ENCODE measurements at regions not wholly inside any gene's neighbourhood (a gene's known extent, or its start where the extent isn't known, plus 50 kb on each side); places are given as distances from the start of the nearest gene placed in this dataset.

DNA sequence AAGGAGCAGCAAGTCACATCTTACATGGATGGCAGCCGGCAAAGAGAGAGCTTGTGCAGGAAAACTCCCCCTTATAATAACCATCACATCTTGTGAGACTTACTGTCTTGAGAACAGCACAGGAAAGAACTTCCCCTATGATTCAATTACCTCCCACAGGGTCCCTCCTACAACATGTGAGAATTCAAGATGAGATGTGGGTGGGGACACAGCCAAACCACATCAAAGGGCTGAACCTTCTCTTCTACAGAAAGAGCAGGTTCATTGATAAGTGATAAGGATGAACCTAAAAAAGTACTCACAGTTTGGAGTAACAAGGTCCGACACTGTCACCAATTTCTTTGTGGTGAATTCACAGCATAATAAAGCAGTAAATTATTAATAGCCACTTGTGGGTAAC, 422.2 kb upstream of the FSIP2 start (continued):
- TF ChIP-seq, protein P1, sequence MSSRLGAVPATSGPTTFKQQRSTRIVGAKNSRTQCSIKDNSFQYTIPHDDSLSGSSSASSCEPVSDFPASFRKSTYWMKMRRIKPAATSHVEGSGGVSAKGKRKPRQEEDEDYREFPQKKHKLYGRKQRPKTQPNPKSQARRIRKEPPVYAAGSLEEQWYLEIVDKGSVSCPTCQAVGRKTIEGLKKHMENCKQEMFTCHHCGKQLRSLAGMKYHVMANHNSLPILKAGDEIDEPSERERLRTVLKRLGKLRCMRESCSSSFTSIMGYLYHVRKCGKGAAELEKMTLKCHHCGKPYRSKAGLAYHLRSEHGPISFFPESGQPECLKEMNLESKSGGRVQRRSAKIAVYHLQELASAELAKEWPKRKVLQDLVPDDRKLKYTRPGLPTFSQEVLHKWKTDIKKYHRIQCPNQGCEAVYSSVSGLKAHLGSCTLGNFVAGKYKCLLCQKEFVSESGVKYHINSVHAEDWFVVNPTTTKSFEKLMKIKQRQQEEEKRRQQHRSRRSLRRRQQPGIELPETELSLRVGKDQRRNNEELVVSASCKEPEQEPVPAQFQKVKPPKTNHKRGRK (CRISPR knock-in tag; IDR thresholded peaks at IDR 0.05; ENCODE audit: borderline replicate concordance): no peak
- TF ChIP-seq RELA (CRISPR knock-in tag; IDR thresholded peaks at IDR 0.05; ENCODE audit: borderline replicate concordance) (no peak), SMAD3 (CRISPR knock-in tag; IDR thresholded peaks at IDR 0.05; ENCODE audit: borderline replicate concordance) (no peak), ZBTB21 (CRISPR knock-in tag; IDR thresholded peaks at IDR 0.05; ENCODE audit: borderline replicate concordance) (no peak), CREB1 (CRISPR knock-in tag; IDR thresholded peaks at IDR 0.05) (no peak)

- POLR2A ChIA-PET: no interaction called here
- no peak; the same call in 1 of the 2 replicates for ATAC-seq
- Mint-ChIP-seq H3K4me1 (peaks cover 16% of the 10 kb centered on the region), H3K27me3 (ENCODE audit: low read depth) (no peaks in the 10 kb centered on the region), H3K27ac (no peak overlapping the region), H3K9me3 (no peaks in the 10 kb centered on the region; the same call in 1 of the 2 replicates), H3K36me3 (no peaks in the 10 kb centered on the region), H3K4me3 (no peak overlapping the region)
- no peak for TF ChIP-seq FOXK1 (CRISPR knock-in tag; IDR thresholded peaks at IDR 0.05)
- no peak for TF ChIP-seq ZNF416 (CRISPR knock-in tag; IDR thresholded peaks at IDR 0.05)
- TF ChIP-seq GTF2I (CRISPR knock-in tag; conservative IDR thresholded peaks at IDR 0.05): no peak
- TF ChIP-seq HMGXB4 (CRISPR knock-in tag; IDR thresholded peaks at IDR 0.05): no peak
- TF ChIP-seq, protein P2, sequence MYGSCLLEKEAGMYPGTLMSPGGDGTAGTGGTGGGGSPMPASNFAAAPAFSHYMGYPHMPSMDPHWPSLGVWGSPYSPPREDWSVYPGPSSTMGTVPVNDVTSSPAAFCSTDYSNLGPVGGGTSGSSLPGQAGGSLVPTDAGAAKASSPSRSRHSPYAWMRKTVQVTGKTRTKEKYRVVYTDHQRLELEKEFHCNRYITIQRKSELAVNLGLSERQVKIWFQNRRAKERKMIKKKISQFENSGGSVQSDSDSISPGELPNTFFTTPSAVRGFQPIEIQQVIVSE (CRISPR knock-in tag; IDR thresholded peaks at IDR 0.05; ENCODE audit: borderline replicate concordance): no peak
- TF ChIP-seq PRRX2 (CRISPR knock-in tag; IDR thresholded peaks at IDR 0.05): no peak
- TF ChIP-seq ATF6 (CRISPR knock-in tag; IDR thresholded peaks at IDR 0.05): no peak
- TF ChIP-seq ZNF121 (CRISPR knock-in tag; IDR thresholded peaks at IDR 0.05): no peak
- TF ChIP-seq ZNF281 (CRISPR knock-in tag; IDR thresholded peaks at IDR 0.05): no peak
- no peak for TF ChIP-seq USF1 (CRISPR knock-in tag; IDR thresholded peaks at IDR 0.05)
- TF ChIP-seq, protein P3, sequence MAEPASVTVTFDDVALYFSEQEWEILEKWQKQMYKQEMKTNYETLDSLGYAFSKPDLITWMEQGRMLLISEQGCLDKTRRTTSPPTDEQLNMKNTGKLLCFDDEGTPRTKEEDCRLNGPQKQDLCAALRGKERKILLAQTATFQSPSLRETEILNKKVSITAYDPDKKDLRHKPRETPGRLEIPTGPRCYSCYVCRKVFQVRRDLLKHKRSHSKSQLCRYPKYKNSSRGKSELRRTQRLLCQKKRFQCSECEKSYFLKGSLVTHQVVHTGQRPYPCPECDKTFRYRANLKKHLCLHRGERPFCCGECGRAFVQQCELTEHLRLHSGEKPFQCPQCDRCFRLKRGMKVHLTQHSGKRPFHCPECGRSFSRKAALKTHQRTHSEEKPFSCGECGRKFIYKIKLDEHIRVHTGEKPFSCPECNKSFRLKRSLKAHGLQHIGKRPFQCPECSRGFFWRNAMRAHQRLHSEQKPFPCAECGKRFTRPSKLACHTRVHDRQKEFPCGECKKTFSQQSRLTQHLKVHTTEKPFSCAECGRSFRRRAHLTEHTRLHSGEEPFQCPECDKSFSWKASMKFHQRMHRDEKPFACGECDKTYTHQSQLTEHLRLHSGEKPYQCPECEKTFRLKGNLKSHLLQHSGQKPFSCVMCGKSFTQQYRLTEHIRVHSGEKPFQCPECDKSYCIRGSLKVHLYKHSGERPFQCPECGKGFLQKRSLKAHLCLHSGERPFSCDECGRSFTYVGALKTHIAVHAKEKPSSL (CRISPR knock-in tag; conservative IDR thresholded peaks at IDR 0.05): no peak
- no peak for TF ChIP-seq SMAD4 (CRISPR knock-in tag; IDR thresholded peaks at IDR 0.05)
- TF ChIP-seq SMAD3 (CRISPR knock-in tag; IDR thresholded peaks at IDR 0.05; ENCODE audit: borderline replicate concordance): no peak
- no peak for TF ChIP-seq ZNF232 (CRISPR knock-in tag; IDR thresholded peaks at IDR 0.05)
- CTCF ChIA-PET: no interaction called here
- no peak for DNase-seq (ENCODE audit: low spot score)
Observed at GRCh38 chr2:185318271-185318724, 420.3 kb upstream of the FSIP2 start.
